AG04450 (cell line): ENCODE measurements at regions not wholly inside any gene's neighbourhood (a gene's known extent, or its start where the extent isn't known, plus 50 kb on each side); places are given as distances from the start of the nearest gene placed in this dataset.

Source experiments
- CTCF ChIA-PET: fragments of 300-600, 350-600 bp; formaldehyde crosslinking; extraction: SDS; loops from one replicate; lab custom pipeline; 2022; ENCODE audit warnings: antibody characterized with exemption, inconsistent platforms; lab: Charles Lee
- POLR2A ChIA-PET: fragments of 350-600 bp; formaldehyde crosslinking; extraction: SDS; loops from one replicate; lab custom pipeline; 2021; ENCODE audit warnings: antibody characterized with exemption, inconsistent platforms; lab: Yijun Ruan, JAX
- DNase-seq: peaks from one replicate; pipeline ENCODE4 v3.0.0-alpha.2; 2011; ENCODE audit warnings: low read depth, low spot score
- H3K27ac ChIP-seq: one replicate; pipeline ENCODE4 v1.5.1; 2012; ENCODE audit warnings: low read depth, low read length, control low read depth
- H3K27me3 ChIP-seq: one replicate; pipeline ENCODE4 v1.6.0; 2012; ENCODE audit warnings: low read length; ENCODE audit not compliant: control insufficient read depth, insufficient read depth
- H3K4me3 ChIP-seq: 2 replicates; pipeline ENCODE4 v1.5.1; 2011; ENCODE audit warnings: mild to moderate bottlenecking, low read depth, low read length, control low read depth
- H3K9me3 ChIP-seq: 2 replicates; pipeline ENCODE4 v1.5.1; 2012; ENCODE audit warnings: low read length; ENCODE audit not compliant: control insufficient read depth, insufficient read depth
- TF ChIP-seq, protein P1 (sequence below): IDR thresholded peaks from 2 replicates; pipeline ENCODE4 v1.5.1; 2011; ENCODE audit warnings: low read depth, low read length, control low read depth, inconsistent platforms

DNA sequence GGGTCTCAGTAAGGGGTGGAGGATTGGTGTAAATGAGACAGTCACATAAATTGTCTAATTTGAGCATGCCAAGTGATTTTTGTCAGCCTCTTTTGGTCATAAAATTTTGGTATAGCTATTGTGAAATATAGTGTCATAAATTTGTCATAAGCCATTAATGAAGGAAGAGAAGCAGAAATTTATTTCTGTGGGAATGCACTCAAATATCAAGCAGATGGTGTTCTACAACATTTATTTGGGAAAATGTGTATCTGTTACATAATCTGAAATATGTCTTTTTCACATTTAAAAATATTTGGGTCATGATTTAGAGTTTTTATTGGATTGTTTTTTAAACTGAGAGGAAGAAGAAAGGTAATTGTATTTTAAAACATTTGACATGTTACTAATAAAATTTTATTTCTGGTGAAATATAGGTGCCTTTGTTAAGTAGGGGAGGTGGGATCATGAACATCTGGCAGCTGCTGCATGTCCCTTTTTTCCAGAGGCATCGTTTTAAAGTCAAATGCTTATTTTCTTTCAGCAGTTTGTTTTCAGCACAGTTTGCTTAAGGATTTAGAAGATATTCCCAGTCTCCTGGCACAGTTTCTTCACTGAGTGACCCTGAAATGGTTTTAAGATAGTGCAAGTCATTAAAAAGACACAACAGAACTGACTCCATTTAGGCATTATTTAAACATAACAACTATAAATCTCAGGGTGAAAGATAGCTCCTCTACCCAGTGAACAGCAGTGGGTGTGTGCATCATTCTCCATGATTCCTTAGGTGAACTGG lies 371.7 kb downstream of the SNAPC1 start:
- ChIA-PET POLR2A (no interaction called here), CTCF (interaction anchor here (0.9 kb wide), 1 partner anchor 239 kb away, joined by 3 read pairs; no protein-coding TSS in a partner anchor)
- no peak for DNase-seq
- H3K9me3 ChIP-seq: no peaks in the 10 kb centered on the region
- H3K27ac ChIP-seq: no peak overlapping the region
- peaks cover 4% of the 10 kb centered on the region for H3K27me3 ChIP-seq
- TF ChIP-seq, protein P1, sequence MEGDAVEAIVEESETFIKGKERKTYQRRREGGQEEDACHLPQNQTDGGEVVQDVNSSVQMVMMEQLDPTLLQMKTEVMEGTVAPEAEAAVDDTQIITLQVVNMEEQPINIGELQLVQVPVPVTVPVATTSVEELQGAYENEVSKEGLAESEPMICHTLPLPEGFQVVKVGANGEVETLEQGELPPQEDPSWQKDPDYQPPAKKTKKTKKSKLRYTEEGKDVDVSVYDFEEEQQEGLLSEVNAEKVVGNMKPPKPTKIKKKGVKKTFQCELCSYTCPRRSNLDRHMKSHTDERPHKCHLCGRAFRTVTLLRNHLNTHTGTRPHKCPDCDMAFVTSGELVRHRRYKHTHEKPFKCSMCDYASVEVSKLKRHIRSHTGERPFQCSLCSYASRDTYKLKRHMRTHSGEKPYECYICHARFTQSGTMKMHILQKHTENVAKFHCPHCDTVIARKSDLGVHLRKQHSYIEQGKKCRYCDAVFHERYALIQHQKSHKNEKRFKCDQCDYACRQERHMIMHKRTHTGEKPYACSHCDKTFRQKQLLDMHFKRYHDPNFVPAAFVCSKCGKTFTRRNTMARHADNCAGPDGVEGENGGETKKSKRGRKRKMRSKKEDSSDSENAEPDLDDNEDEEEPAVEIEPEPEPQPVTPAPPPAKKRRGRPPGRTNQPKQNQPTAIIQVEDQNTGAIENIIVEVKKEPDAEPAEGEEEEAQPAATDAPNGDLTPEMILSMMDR: no peak
- H3K4me3 ChIP-seq: no peak overlapping the region

DNA sequence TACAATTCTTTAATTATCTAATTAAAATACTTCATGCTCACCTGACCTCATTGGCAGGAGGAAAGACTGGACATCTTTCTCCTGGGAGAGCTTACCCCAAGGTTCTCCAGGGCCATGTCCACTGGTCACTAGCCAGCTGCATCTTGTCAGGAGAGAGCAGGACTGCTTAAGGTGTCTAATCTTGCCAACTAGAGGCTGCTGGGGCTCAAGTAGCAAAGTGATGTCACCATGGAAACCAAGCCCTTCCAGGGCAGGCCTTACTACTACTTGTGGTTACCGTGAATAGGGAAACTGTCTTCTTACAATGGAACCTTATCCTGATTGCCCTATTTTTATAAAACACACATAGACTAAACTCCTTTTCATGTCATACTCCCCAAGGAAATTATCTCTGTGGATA lies 376.4 kb downstream of the SNAPC1 start:
- Histone ChIP-seq H3K9me3 (no peaks in the 10 kb centered on the region), H3K27ac (no peak overlapping the region), H3K27me3 (no peaks in the 10 kb centered on the region), H3K4me3 (no peak overlapping the region)
- ChIA-PET CTCF (no interaction called here), POLR2A (no interaction called here)
- no peak for DNase-seq
- TF ChIP-seq, protein P1: no peak

DNA sequence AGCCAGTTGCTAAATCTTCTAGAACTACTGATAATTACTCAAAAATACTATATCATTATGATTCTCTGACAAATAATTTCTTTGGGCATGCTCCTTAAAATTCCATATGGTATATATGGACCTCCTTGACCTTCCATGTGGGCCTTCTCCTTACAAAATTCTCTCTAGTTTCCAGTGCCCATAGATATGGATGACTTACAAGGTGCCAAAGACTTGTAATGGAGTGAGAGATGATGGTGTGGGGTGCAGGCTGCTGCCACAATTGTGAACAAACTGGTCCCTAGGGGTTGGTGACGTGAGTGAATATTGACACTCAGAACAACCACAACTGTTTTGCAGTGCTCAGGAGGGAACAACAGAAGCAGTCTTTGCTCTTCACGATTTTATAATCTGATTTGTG lies 378.9 kb downstream of the SNAPC1 start:
- H3K4me3 ChIP-seq: no peak overlapping the region
- TF ChIP-seq, protein P1: no peak
- no peak overlapping the region for H3K27ac ChIP-seq
- ChIA-PET POLR2A (no interaction called here), CTCF (no interaction called here)
- H3K27me3 ChIP-seq: no peaks in the 10 kb centered on the region
- no peaks in the 10 kb centered on the region for H3K9me3 ChIP-seq
- DNase-seq: no peak

DNA sequence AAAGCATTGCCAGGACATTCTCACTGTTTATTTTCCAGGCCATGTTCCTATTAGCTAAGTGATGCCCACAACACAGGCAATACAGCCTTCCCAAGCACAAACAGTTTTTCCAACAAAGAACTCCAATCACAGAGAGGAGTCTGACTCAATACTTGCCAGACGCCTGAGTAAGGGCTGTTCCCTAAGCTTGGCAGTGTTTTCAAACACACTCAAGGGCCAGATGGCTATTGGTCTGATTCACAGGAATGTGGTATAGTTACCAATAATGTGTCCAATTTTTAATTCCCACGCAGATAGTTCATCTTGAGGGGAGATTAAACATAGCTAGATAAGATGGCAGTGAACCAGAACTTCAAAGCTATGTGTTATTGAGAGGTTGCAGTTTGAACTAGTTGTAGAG lies 381.0 kb downstream of the SNAPC1 start:
- CTCF ChIA-PET: interaction anchor here (0.6 to 1.9 kb wide), 3 partner anchors 17 to 1245 kb away, joined by 3 to 10 read pairs (median 3); no protein-coding TSS in a partner anchor
- H3K27ac ChIP-seq: no peak overlapping the region
- TF ChIP-seq, protein P1: no peak
- no peaks in the 10 kb centered on the region for H3K9me3 ChIP-seq
- peak; percentile 32 for DNase-seq
- no peak overlapping the region for H3K4me3 ChIP-seq
- H3K27me3 ChIP-seq: no peaks in the 10 kb centered on the region
- POLR2A ChIA-PET: no interaction called here

DNA sequence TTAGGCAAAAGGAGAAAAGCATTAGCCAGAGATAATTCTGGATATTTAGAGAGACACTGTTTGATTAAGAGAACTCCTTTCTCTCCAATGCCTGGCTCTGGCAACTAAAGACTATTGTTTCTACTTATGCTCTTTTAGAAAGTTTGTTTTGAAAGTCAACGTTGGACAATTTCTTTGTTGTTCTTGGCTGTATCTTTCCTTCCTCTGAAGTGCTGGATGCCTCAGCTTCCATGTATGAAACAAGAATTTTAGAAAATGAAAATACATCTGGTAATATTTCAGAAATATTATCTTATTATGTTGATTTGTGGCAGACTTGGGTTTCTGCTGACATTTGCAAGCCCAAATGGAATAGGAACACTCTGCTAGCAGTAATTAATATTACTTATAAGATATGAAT lies 382.6 kb downstream of the SNAPC1 start:
- no peak for DNase-seq
- Histone ChIP-seq H3K9me3 (no peaks in the 10 kb centered on the region), H3K4me3 (no peak overlapping the region), H3K27me3 (no peaks in the 10 kb centered on the region), H3K27ac (no peak overlapping the region)
- ChIA-PET CTCF (no interaction called here), POLR2A (no interaction called here)
- TF ChIP-seq, protein P1: no peak
